Stimulated activated CD8-positive, alpha-beta memory T cell treated with anti-CD3 and anti-CD28 coated beads, Interleukin-15, amount 100 ng/mL, for 4 hours (primary cell): ENCODE measurements at regions not wholly inside any gene's neighbourhood (a gene's known extent, or its start where the extent isn't known, plus 50 kb on each side); places are given as distances from the start of the nearest gene placed in this dataset.
A peak's percentile ranks its signal among the peaks of the same experiment; 100 is the strongest.

Source experiments
- DNase-seq, 2 donors: peaks; one replicate each; pipeline ENCODE4 v3.0.0-alpha.2; 2020; ENCODE audit warnings: low read depth in 2 of 2

DNA sequence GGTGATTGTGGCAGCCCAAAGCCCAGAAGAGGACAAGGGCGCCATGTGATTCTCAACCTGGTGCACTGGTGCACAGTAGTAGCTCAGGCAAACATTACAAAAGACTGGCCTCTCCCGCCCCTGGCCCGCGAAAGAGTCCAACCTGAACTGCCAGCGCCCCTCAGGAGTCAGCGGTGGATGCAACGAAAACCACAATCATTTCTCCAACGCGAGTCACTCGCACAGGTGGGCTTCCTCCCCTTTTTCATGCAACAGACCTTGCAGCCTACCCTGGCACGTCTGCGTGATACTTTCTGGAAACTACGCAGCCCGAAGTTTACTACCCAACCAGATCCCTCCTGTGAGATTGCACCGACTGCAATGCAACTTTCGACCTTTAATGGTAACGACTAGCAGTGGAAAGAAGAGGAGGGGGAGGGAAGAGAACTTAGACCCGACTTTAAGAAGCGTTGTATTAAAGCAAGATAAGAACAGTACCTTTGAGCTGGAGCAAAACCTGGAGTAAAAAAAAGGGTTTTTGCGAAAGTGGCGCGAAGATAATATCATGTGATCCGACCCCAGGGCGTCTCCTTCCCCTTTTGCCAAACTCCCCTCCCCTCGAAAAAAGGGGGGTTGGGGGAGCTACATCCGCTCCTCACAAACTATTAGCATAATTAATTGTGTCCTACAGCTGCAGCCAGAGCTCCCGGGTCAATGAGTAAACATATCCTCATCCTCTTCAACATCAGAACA lies 63.3 kb upstream of the CCDC160 start:
- no peak for DNase-seq

DNA sequence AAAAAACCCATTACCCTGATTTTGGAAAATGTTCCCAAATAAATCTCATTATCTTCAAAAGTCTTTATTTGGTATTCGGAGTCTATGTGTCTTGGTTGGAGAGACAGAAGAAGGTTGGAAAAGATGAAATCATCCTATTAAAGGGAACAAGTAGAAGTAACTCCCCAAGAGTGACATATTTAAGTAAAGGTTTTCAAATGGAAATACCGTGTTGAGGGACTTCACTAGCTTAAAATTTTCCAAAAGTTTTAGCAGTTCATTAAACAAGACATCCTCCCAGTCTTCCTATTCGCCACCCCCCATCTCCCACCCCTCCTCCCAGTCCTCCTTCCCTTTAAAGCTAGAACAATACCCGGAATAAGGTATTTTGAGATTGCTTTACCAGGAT lies 62.7 kb upstream of the CCDC160 start:
- DNase-seq, result no peak

DNA sequence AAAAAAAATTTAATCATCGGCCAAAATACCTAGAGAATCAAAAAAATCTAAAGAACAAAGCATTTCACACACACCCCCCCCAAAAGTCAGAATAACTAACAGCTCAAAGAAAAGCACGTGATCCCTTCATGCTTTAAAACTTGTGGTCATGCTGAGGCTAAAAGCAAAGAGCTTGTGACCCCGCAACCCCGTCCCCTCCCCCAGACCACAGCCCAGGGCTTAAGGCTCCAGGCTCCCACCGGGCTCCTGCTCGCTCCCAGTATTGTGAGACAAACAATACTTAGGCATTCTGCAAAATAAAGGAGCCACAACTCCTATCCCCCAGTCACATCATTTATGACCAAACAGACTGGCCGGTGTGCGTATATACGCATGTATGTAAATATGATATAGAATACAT lies 62.1 kb upstream of the CCDC160 start:
- DNase-seq, result no peak

DNA sequence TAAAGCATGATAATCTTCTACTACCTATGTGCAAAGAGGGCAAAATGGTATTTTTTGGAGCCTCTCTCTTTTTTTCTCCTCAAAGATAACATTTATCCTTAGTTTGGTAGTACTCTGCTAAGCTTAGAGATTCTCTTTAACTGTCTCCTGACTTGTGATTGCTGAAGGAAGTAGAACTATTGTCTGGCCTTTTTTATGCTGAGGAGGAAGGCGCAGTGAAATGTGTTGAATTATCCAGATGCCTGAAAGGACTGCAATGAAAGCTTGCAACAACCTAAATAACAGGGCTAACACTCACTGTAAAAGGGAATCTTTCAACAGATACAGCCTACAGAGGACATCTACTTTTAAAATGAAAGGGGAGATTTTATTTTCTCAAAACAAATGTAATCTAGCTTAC lies 59.5 kb upstream of the CCDC160 start:
- DNase-seq, result no peak

DNA sequence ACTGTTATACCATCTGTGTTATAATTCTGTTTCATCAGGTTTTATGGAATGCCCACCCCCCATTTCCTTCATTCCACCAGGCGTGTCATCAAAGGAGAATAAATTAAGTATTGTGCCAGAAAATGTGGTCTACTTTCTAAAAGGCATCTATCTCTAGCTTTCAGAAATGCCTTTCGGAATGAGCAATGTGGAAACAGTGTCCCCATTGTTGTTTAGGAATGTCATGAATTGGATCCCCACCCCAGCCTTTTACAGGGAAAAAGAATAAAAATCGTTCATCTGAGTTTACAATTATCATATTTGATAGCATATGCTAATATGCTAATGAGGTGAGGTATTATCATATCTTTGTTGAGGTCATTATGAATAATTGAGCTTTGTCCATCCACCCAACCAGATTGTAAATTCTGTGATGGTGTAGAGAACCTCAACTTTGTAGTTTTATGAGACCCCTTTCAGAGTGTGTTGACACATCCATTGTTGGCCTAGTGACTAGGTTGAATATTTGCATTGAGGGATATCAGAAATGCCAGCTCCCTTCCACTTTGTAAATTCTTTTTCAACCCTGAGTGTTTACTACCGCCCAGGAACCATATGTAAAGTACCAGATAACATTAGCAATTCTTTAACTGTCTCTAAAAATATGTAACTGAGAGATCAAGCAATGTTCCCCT lies 56.2 kb upstream of the CCDC160 start:
- DNase-seq, result no peak

DNA sequence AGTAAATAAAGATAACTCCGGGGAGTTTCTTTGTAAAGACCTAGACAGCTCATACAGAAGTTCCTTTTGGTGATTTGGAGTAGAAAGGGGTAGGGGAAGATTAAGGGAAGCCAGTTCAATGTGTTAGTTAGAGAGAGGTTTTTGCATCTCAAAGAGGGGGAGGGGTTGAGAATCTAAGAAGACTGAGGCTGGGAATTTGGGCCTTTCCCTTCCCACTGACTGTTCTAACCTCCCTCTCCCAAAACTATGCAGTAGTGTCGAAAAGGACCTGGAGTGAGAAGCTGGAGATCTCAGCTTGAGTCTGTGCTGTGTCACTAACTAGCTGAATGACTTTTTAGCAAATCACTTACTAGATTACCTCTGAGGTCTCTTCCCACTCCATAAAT lies 55.7 kb upstream of the CCDC160 start:
- no peak for DNase-seq

DNA sequence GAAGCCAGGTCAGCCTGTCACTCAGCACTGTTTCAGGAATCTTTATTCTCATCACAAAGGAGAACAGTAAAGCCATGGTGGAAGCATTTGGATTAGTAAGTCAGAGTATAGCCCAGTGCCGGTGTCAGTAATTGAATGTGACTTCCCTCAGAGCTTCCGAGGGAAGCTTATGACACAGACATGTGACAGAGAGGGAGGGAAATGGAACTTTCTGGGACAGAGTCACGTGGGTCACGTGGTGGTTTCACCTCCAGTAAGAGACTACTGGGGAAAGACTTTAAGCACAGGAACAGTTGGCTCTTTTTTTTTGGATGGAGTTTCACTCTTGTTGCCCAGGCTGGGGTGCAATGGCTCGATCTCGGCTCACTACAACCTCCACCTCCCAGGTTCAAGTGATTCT lies 53.3 kb upstream of the CCDC160 start:
- no peak for DNase-seq

DNA sequence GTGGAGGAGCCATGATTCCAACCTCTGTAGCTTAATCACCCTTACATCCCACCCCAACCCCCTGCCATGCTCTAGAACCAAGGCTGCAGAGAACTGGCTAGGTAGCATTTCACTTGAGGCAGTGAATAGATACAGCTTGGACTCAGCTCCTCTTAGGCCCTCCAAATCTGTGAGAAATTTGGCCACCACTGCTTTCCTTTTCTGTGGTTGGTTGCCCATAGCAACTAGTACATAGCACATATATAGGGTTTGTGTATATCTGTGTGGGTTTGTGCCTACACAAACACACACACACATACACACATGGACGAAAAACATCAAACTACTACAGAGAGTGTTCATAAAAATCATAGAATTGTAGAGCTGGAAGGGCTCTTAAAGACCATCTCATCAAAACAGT lies 52.0 kb upstream of the CCDC160 start:
- no peak for DNase-seq

DNA sequence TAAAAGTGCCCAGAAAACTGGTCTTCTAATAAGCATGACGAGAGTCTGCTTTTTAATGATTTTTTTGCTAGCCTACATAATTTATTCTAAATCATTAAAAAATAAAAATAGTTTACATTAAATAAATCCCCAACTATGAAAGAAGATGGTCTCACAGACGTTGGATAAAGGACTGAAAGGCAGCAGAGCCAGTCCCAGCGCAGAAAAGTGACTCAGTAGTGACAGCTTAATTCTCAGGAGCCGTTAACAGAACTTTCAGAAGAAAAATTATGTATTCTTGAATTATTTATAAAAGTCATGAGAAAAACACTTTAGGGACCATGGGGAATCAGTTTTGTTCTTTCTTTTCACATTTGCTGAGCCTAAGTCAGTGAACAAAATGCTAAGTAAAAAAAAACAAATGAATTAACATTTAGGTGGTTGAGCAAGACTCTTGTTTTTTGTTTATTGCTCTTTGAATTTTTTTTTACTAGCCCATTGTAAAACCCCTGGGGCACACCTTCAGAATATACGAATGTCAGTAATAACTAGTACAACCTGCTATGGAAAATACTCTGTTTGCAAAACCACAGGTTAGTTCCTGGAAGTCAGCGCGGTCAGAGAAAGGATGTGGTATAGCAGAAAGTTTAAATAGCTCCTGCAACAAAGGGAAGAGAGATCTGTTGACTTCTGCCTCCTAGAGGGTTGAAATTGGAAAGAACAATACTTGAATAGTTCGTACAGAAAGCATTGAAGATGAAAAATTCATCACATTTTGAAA lies 50.4 kb upstream of the CCDC160 start:
- DNase-seq, result peak in 1 of 2 donors; percentile 52
